Lower leg skin (tissue), 3 donors: ENCODE measurements at regions not wholly inside any gene's neighbourhood (a gene's known extent, or its start where the extent isn't known, plus 50 kb on each side); places are given as distances from the start of the nearest gene placed in this dataset.

Experiments used
- POLR2A ChIP-seq, 2 donors: fragments of 450-650 bp; IDR thresholded peaks; one replicate each; pipeline ENCODE4 v1.6.1; 2016 to 2017; ENCODE audit warnings: antibody characterized with exemption in 2 of 2, mild to moderate bottlenecking in 1 of 2, moderate library complexity in 1 of 2
- TF ChIP-seq, protein P1 (sequence below), 3 donors: fragments of 450-650 bp; IDR thresholded peaks; one replicate each; pipeline ENCODE4 v1.5.1; 2016; ENCODE audit warnings: antibody characterized with exemption in 3 of 3, mild to moderate bottlenecking in 3 of 3, moderate library complexity in 2 of 3

DNA sequence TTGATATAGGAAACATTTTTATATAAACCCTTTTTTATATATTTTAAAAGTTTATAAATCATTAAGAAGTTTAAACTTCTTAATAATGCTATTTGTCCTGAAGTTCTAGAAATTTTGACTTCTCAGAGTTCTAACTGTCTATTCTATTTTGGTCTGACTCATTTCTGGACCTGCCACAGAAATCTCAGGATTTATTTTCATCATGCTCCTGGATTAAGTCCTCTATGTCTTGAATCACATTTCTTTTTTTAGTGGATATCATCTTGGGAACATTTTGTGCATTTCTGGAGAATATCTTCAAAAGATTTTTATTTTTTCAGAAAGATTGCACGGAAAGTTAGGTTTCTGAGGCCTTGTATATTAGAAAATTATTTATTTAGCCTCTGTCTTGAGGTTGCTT, 289.1 kb downstream of the NDFIP2 start:
- TF ChIP-seq, protein P1, sequence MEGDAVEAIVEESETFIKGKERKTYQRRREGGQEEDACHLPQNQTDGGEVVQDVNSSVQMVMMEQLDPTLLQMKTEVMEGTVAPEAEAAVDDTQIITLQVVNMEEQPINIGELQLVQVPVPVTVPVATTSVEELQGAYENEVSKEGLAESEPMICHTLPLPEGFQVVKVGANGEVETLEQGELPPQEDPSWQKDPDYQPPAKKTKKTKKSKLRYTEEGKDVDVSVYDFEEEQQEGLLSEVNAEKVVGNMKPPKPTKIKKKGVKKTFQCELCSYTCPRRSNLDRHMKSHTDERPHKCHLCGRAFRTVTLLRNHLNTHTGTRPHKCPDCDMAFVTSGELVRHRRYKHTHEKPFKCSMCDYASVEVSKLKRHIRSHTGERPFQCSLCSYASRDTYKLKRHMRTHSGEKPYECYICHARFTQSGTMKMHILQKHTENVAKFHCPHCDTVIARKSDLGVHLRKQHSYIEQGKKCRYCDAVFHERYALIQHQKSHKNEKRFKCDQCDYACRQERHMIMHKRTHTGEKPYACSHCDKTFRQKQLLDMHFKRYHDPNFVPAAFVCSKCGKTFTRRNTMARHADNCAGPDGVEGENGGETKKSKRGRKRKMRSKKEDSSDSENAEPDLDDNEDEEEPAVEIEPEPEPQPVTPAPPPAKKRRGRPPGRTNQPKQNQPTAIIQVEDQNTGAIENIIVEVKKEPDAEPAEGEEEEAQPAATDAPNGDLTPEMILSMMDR (IDR thresholded peaks at IDR 0.05): no peak
- TF ChIP-seq POLR2A (IDR thresholded peaks at IDR 0.05): no peak
